ENCODE measurements at regions not wholly inside any gene's neighbourhood (a gene's known extent, or its start where the extent isn't known, plus 50 kb on each side); places are given as distances from the start of the nearest gene placed in this dataset.

DNA sequence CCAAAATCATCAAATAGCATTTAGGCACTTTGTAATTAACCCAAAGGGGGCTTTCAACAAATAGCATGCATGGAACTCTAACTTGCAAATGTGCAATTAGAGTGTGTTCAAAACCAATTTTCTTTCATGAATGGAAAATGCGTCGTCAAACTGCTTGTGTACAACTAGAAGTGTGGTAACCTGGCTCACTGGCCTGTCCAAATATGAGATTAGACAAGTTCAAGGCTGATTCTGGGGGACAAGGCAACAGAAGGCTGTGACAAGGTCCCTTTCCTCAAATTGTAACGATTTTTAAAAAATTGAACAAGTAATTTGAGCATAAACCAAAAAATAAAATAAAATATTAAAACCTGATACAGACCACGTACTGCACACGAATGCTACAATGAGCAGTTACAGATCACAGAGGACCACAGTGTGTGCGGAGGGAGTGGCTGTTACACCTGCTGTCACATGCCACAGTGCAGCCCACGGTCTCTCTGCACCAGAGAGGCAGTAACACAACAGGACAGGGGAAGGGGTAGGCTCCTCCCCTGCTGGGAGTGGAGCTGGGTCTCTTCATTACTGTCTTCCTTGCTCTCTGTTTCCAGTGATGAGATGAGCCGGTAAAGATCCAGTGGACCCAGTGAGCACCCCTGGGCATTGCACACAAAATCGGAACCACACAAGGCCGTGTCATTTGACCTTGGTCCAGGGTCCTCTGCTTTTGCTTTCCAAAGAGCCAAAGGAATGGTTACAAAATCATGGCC, 252.2 kb upstream of the PDE10A start:
- DNase-seq (ENCODE audit: low read depth in 2 of 2), result no peak

DNA sequence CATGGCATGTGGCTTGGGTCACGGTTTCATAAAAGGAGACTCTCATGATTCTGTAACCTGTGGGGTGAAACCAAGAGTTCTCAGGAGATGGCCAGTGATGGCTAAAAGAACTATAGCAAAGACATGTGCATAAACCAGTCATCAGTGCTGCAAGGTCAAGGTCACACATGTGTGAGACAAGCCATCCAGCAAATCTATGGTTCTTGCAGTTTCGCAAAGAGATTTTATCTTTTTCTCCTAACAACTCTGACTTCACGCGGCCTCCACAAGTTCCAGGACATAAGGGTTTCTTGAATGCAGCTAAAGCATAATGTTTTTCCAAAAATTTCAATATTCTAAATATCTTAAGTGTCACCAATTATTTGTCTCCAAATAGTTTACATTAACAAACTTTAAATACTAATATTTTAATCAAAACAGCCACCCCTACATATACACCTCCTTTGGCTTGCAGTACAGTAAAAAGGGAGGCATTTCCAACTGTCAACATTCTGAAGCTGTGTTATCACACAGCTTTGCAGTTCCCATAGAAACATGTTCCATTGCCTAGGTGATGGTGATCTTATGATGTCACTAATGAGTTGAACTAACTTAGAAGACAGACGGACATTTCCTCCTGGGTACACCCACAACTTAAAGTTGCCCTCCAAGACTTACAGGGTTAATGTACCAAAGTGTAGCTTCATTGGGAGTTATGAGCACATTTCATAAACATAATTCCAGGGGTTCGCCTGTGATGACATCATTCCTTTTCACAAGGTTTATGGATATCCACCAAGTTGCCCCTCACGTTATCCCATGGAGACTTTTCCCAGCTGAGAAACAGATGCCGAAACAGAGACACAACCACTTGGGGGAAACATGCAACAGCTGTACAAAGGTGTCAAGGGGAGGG, 250.9 kb upstream of the PDE10A start:
- DNase-seq (ENCODE audit: low read depth in 2 of 2), result no peak

DNA sequence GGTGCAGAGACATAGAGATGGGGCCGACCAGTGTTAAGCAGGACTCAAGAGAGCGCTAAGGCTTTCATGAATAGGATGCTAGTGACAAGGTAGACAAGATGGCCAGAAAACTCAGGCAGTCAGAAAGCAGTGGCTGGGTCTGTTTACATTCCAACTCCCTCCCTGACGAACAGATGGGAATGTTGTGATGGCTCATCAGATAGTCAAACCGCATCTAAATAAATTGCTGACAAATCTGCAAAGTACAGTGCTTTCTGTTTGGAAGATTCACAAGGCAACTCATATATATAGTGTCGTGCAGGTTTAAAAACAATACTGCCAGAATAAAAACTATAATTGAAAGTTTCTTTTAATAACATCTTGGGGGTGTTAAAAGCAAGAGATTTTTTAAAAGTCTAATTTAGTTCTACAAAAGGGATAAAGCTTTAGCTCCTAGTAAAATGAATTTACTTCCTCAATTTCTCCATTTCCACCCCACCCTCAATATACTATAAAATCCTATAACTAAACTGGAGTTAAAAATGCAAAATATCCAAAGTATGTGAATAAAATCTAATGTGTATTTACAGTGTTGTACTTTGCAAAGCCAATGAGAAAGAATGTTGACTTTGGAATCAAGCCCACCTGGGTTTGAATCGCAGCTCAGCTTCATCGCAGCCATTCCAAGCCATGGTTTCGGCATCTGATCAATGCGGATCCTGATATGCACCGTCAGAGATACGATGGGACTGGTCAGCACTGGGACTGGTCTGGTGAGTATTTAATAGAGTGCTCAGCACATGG, 247.3 kb upstream of the PDE10A start:
- DNase-seq (ENCODE audit: low read depth in 2 of 2), result no peak

DNA sequence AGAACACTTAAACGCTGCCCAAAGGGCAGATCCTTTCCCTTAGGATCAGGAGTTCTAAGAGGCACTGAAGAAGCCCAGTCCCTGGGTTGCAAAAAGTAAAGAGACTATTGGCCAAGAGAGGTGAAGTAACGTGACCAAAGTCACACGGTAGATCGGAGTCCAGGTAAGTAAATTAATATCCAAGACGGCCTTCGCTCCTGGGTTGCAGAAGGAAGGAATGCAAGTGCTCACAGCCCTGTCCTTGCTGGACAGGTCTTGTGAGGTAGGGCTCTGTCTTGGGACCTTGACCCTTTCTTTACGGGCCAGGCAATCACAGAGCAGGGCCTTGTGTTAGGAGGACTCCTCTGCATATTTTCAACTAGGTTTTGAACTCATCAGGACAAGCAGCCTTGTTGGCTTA, 243.7 kb upstream of the PDE10A start:
- no peak for DNase-seq (ENCODE audit: low read depth in 2 of 2)

DNA sequence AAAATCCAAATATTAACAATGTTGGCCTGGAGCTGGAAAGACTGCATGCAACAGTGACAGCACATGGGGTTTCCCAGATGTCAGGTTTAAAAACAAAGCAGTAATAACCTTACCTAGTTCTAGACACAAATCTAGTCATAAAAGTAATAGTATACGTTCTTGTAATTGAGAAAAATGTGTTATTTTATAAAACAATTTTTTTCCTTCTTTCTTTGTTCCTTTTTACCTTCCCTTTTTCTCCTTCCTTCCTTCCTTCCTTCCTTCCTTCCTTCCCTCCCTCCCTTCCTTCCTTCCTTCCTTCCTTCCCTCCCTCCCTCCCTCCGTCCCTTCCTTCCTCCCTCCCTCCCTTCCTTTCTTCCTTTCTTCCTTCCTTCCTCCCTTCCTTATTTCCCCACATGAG, 242.7 kb upstream of the PDE10A start:
- no peak for DNase-seq (ENCODE audit: low read depth in 2 of 2)

DNA sequence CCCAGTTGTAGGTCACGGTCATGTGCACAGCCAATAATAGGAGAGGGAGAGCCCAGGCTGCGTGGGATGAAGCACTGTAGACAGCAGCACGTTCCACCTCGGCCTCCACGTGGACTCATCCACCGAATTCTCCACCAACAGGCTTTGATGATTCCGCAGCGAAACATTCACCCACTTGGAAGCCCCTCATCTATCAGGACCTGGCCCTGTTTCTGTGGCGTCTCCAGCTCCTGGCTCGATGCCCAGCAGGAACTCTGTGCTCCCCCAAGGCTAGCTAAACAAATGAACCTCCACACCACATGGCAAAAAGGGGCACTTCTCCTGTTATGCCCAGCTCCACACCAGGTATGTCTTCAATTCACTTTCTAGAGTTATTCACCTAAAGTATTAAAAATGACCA, 237.9 kb upstream of the PDE10A start:
- DNase-seq (ENCODE audit: low read depth in 2 of 2), result no peak

DNA sequence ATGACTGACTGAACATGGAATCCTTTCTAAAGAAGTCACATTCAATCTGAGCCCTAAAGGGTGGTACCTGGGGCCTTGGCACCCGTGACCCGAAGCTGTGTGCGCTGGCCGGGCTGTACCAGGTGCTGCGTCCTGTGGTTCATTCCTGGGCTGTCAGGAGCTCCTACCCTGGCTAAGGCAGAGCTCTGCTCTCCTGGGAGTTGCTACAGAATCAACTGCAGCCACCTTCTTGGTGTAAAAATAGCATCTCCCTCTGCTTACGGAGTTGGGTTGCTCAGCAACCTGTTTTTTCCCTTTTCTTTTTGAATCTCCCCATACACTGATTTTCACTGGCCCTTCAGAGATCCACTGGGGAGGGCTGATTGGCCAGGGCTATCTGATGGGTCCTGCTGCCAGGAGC, 236.6 kb upstream of the PDE10A start:
- DNase-seq (ENCODE audit: low read depth in 2 of 2), result no peak

DNA sequence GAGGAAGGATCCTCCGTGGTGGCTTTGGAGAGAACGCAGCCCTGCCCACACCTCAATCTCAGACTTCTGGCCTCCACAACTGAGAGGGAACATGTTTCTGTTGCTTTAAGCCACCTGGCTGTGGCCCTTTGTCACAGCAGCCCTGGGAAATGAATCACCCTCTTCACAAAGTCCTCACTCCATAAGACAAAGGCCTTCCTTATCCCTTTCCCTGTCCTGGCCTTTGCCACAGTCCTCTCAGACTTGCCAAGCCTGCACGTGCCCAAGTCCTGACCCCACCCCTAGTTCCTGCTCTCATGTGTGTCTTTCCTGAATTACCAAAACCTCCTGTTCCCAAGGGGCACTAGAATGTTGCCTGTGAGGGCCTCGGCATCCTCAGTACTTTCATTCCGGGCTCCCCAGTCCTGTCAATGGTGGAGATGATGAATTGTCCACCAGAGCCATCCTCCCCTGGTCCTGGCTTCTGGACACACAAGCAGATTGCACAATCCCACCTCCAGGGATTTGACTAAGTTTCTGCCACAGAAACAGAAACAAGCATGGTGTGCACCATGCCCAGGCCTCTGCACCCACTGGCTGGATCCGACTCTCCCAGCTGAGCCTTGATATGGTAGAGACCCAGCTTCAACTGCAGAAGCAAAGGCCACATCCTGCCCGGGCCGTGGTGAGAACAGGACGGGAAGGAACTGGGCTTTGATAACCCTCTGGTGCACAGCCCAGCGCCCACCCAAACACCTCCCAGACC, 232.6 kb upstream of the PDE10A start:
- no peak for DNase-seq (ENCODE audit: low read depth in 2 of 2)

DNA sequence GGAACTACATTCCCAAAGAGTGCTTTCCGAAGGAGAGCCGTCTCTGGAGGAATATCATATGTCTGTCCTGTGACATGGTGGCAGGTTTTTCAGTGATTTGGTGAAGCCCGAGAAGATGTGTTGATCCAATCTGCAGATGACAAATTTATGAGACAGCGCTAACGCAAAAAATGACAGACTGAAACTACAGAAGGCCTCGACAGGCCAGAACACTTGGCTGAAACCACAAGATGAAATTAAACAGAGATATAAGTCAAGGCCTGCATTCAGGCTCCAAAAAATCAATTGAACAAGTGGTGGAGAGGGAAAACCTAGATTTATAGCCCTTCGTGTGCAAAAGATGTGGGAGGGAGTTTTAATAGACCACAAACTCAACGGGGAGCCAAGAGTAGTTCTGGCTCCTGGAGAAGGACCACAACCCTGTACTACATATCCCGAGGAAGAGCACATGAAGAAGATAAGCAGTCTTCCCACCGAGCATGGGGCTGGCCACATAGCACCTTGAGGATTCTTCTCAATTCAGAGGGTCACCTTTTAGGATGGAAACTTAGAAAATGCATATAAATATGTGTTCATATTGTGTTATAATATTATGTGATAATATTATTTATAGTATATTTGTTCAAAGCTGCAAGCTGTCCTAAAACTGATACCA, 231.3 kb upstream of the PDE10A start:
- DNase-seq (ENCODE audit: low read depth in 2 of 2), result no peak

DNA sequence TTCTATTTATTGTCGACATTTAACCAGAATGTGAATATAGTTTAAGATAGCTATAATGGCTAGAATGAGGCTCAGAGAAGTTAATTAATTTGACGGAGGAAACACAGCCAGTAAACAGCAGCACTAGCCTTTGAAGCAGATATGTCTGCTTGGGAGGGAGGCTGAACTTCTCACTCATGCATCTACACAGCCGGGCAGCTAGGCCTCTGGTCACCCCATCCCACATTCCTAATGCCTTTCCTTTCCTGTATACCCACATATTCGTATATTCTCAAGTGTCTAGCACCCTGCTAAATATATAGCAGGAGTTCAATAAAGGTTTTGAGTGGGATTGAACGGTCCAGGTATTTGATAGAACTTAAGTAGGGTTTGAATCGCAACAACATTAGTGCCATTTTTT, 230.4 kb upstream of the PDE10A start:
- no peak for DNase-seq (ENCODE audit: low read depth in 2 of 2)

DNA sequence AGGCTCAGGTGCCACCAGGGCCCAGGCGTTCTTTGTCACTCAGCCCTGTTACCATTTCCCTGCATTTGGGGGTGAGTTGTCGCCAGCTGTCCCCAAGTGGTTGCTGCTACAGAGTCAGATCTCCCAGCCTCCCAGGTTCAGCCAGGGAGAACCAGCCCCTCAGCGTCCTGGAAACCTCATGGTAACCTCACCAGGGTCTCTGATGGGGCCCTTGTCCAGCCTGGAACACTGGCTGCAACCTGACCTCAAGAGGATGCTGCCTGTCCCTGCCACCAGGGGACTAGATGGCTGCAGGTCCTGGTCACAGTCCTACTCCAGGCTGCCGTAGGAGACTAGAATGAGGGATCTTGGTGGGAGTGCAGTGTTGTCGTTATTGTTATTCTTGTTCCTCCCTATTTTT, 228.3 kb upstream of the PDE10A start:
- no peak for DNase-seq (ENCODE audit: low read depth in 2 of 2)

DNA sequence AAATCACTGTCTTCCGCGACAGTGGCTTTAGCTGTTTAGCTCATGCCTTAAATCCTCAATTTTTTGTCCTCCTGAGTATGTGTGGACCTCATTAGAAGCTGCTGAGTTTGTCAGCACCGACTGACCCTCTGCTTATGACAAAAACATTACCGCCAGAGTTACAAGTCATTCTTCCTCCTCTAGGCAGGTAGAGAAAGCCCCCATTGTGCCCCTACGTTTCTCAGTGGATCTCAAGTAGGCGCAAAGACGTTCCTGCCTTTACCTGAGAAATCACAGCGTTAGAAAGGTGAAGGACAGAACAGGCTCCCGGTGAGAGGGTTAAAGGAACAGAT, 227.3 kb upstream of the PDE10A start:
- no peak for DNase-seq (ENCODE audit: low read depth in 2 of 2)

DNA sequence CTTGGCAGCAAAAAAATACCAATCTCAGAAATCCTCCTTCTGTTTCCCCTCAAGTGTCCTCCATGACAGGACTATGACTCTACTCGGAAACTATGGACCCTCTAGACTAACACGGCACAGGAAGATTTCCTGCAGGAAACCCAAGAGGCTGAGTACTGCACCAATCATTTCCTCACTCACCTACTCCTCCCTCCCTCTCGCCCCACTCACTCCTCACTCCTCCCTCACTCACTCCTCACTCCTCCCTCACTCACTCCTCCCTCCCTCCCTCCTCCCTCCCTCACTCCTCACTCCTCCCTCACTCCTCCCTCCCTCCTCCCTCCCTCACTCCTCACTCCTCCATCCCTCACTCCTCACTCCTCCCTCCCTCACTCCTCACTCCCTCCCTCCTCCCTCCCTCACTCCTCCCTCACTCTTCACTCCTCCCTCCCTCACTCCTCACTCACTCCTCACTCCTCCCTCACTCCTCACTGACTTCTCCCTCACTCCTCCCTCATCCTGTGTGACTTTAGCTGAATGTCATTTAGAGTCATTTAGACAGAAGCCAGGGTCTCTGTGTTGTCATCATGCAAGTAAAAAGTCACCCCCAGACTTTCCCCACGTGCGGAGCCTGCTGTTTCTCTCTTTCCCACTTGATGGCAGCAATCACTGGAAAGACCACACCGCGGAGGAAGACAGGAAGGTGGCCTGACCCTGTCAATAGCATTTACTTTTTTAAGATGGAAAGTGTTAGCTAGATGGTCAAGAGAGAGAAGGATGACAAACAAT, 226.8 kb upstream of the PDE10A start:
- DNase-seq (ENCODE audit: low read depth in 2 of 2), result no peak

DNA sequence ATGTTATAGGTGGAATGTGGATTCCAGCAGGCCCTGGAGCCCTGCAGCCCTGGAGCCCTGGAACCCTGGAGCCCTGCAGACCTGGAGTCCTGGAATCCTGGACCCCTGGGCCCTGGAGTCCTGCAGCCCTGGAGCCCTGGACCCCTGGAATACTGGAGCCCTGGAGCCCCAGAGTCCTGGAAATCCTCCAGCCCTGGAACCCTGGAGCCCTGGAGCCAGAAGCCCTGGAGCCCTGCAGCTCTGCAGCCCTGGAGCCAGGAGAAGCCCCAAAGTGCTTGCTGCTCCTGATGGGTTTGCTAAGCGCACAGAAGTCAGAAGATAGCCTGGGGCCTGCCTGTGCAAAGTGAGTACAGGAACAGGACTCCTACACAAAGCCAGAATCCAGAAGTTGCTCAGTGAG, 223.1 kb upstream of the PDE10A start:
- no peak for DNase-seq (ENCODE audit: low read depth in 2 of 2)

DNA sequence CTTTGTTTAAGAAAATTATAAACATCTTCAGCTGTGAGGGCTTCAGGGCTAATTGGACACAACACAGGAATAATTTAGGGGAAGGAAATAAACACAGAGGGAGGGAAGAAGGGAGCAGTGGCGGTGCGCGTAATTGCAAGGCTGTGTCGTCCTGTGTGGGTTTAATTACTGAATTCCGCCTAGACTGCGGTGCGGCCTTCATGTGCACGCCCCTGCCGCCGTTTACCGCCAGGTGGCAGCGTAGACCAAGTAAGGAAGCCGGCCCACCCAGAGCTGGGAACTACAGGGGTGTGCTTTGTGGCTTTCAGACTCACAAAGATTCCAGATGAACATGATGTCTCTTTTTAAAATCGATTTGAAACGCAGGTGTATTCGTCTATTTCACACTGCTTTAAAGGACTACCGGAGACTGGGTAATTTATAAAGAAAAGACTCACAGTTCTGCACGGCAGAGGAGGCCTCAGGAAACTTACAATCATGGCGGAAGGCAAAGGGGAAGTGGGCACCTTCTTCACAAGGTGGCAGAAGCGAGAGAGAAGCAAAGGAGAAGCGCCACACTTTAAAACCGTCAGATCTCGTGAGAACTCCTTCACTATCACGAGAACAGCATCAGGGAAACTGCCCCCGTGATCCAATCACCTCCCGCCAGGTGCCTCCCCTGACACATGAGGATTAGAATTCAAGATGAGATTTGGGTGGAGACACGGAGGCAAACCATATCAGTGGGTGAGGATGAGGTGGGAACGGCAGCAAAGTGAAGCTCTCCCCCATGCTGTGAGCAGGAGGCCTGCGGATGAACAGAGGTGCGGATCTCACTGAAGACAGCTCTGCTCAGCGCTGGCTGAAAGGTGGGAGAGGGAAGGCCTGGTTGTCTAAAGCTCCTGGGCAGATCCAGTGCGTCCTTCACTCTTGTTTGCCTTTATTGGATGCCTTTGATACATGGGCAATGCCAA, 222.0 kb upstream of the PDE10A start:
- peak; percentile 25 to 68 for DNase-seq (ENCODE audit: low read depth in 2 of 2)

DNA sequence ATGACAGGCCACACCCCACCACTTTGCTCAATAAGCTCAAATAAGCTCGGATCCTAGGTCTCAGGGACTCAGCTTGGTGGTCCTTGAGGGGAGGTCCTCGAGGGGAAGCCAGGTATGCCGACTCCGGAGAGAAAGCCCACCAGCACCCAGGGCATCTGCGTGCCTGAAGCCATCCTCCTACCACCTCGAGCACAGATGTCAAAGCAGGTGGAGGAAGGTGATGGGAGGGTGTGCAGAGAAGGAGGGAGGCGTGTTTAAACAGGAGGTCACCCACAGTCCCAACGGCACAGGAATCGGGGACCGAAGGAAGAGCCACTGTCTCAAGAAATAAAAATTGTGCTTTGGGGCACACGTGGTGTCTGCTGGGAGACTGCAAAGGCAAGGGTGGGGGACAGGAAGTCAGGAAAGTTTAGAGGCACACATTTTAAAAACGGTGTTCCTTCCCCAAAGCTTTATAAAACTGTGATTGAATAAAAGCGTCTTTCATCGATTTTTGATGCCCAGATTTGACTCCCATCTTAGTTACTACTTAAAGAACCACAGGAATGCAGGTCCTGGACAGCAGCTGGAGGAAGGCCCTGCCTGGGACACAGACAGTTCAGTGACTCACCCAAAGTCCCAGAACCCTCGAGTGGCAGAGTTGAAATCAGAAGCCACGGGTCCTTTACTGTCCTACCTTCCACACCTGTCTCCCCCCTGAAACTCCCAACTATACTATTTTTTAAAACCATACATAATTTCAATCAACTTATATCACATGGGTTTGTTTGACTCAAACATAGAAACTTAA, 221.0 kb upstream of the PDE10A start:
- DNase-seq (ENCODE audit: low read depth in 2 of 2), result no peak

DNA sequence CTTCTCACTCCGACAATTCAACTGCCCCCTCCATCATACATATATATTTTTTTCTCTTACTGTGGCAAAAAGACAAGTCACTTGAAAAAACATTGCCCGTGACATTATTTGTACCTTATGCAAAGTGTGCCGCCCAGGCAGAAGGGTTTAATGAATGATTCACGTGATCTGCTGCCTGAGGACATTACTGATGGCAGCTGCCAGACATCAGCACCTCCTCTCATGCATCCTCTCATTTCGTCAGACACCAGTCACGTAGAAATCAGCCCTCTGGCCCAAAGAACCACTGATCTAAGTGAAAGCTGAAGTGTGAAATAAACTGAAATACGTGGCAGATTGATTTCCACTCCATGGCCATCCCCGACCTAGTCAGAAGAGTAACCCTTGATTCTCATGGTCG, 218.8 kb upstream of the PDE10A start:
- no peak for DNase-seq (ENCODE audit: low read depth in 2 of 2)

DNA sequence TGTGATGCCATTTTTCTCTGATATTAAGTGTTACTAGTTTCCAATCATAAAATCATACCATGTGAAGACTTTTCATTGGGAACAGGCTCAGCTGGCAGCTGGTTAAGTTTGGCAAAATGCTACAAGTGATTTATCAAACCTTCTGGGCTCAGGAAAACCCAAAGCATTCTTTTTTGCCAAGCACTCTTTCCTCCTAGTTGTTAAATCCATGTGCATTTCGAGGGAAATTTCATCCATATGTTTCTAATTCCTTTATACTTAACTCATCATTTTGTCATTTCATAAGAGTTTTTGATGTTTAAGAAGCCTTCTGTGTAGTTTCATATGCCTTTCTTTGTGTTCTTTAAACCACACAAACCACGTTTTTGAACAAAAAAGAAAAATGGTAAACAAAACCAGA, 217.6 kb upstream of the PDE10A start:
- no peak for DNase-seq (ENCODE audit: low read depth in 2 of 2)

DNA sequence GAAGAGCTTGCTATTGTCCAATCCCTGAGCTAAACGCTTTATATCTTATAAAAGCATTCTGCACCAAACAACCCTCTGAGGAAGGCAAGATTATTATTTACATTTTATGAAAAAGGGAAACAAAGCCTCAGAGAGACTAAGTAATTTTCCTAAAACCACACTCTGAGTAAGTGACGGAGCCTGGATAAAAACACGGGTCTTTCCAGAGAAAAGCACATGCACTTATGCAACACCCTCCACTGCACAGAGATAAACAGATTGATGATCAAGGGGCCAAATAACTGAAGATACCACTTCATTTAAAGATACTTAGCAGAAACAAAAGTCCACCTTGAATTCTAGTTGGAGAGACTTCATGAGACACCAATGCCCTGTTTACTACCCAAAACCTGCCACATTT, 214.7 kb upstream of the PDE10A start:
- DNase-seq (ENCODE audit: low read depth in 2 of 2), result no peak
